H1 (cell line): ENCODE measurements at regions not wholly inside any gene's neighbourhood (a gene's known extent, or its start where the extent isn't known, plus 50 kb on each side); places are given as distances from the start of the nearest gene placed in this dataset.

Experiments
- CHD2 ChIP-seq: IDR thresholded peaks from 2 replicates; pipeline ENCODE4 v1.6.1; 2012; ENCODE audit warnings: low read length, improper control_type of control experiment
- GABPA ChIP-seq: IDR thresholded peaks from 2 replicates; pipeline ENCODE4 v1.6.1; 2011; ENCODE audit warnings: mild to moderate bottlenecking, low read length, moderate library complexity, borderline replicate concordance; ENCODE audit not compliant: insufficient read depth
- GTF2F1 ChIP-seq: IDR thresholded peaks from 2 replicates; pipeline ENCODE4 v1.6.1; 2012; ENCODE audit warnings: low read depth, low read length, improper control_type of control experiment, borderline replicate concordance
- KDM1A ChIP-seq: fragments of 200-600, 300-600 bp; sonication (generic); IDR thresholded peaks from 2 replicates; pipeline ENCODE4 v1.7.1; 2016; ENCODE audit warnings: mild to moderate bottlenecking, low read length, borderline replicate concordance
- MAX ChIP-seq: IDR thresholded peaks from 2 replicates; pipeline ENCODE4 v1.6.1; 2012; ENCODE audit warnings: inconsistent platforms
- PHF8 ChIP-seq: fragments of 200-600 bp; sonication (generic); conservative IDR thresholded peaks from 2 replicates; pipeline ENCODE4 v1.7.1; 2012; ENCODE audit warnings: low read depth, mild to moderate bottlenecking, inconsistent platforms, low read length, moderate library complexity
- RNF2 ChIP-seq: fragments of 200-900, 300-1000 bp; sonication (generic); IDR thresholded peaks from 2 replicates; pipeline ENCODE4 v1.7.1; 2016; ENCODE audit warnings: borderline replicate concordance, low read depth, mild to moderate bottlenecking, antibody characterized with exemption, low read length; ENCODE audit not compliant: poor library complexity, severe bottlenecking; ENCODE audit errors: missing control alignments

DNA sequence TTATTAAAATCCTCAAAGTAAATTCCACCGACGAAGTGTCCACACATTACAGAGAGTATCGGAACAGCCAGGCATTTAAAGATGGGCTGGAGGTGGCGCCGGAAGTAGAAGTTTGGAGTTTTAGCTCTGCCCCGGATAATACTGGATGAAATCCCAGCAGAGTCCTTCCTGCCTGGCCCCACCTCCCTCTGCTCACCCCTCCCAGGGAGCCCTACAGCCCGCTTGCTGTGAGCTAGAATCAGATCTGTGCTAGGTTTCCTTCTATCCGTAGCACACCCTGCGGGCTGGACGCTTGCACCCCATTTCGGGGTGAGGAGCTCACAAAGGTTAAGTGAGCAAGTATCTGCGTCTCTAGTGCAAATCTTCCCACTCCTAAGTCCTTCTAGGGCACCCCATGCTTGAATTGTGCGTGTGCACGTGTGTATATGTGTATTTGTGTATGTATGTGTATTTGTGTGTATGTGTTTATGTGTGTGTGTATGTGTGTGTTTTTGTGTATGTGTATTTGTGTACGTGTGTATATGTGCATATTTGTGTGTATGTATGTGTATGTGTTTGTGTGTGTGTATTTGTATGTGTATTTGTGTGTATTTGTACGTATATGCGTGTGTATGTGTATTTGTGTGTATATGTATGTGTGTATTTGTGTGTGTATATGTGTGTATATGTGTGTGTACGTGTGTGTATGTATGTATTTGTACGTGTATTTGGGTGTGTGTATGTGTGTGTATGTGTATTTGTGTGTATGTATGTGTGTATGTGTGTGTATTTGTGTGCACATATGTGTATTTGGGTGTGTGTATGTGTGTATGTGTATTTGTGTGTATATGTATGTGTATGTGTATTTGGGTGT lies 61.4 kb downstream of the HAPSTR1 start (continued):
- no peak for TF ChIP-seq MAX
- TF ChIP-seq PHF8: no peak
- TF ChIP-seq GTF2F1: no peak
- TF ChIP-seq GABPA: no peak
- TF ChIP-seq RNF2: no peak
- TF ChIP-seq CHD2: no peak
- no peak for TF ChIP-seq KDM1A
- TF ChIP-seq, all 59 proteins: peak for 0
